NOMO-1 treated with DMSO at 0.1 percent for 48 hours (cell line): ENCODE measurements at regions not wholly inside any gene's neighbourhood (a gene's known extent, or its start where the extent isn't known, plus 50 kb on each side); places are given as distances from the start of the nearest gene placed in this dataset.

Source experiments
- DNase-seq: peaks from one replicate; lab custom pipeline; 2025; ENCODE audit not compliant: unreplicated experiment; lab: John Stamatoyannopoulos, UW

GRCh38 chr4:125679989-125680388, 365.2 kb downstream of the FAT4 start:
- no peak for DNase-seq

- DNase-seq, result no peak
These were observed 366.5 kb downstream of the FAT4 start for GRCh38 chr4:125681240-125681639.

- DNase-seq, result no peak
These were observed 368.0 kb downstream of the FAT4 start for GRCh38 chr4:125682730-125683129.

DNA sequence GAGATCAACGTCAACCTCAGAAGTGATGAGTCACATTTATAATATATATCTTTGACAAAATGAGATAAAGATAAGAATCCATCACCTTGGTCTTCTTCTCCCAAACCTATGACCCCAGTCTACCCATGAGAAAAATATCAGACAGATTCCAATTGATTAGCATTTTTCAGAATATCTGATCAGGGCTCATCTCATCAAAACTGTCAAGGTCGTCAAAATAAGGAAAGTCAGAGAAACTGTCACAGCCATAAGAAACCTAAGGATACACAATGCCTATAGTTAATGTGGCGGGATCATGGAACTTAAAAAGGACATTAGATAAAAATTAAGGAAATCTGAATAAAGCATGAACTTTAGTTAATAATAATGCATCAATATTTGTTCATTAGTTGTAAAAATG, 374.1 kb downstream of the FAT4 start:
- DNase-seq, result no peak

DNA sequence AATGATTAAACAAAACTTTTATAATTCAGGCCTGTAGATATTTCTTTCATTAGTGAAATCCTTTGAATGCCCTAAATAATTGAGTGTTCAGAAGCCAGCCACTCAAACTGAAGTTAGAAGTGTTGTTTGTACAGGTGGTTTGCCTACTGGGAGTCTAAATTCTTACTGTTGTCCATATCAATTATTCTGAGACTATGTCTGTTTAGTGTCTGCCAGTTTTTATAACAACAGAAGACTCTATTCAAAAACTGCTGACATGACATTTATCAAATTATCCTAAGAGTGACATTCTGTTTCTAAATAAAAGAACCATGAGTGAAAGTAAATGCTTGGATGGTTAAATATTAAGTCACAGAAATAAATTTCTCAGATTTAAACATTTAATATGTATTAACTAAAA, 375.1 kb downstream of the FAT4 start:
- DNase-seq, result no peak

GRCh38 chr4:125693228-125693627, 378.5 kb downstream of the FAT4 start:
- DNase-seq, result no peak

DNA sequence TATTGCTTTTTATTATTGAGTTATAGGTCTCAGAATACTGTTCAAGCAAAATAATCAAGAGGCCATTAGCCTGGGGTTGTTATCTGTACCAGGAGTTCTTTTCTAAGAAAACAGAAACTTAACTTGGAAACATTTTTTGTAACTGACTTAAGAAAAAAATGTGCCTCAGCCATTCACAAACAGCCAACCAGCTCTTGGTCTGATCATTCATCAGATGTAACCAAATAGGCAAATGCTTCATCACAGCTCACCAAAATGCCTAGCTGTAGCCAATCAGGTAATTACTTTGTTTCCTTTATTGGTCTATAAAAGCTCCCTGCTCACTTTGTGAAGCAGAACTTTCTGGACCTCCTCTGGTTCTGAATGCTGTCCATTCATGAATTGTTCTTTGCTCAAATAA, 387.7 kb downstream of the FAT4 start:
- no peak for DNase-seq

DNA sequence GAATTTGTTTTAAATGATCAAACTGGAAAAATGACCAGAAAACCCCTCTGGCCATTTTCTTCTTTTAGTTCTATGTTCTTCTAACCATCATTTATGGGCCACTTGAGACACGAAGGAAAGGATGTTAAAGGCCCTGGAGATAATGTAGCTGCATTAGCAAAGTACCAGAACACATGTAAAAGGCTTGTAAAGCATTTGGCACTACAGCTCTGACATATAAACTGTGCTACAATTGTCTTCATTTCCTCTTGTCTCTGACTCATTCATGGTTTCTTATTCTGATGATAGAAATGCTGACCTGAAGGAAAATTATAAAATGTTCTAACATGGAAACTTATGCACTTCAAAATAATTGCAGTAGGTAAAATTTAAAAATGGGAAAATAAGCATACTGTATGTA, 388.7 kb downstream of the FAT4 start:
- DNase-seq, result no peak

- DNase-seq, result no peak
These were observed 390.0 kb downstream of the FAT4 start for GRCh38 chr4:125704726-125705125.

GRCh38 chr4:125705681-125706080, 390.9 kb downstream of the FAT4 start:
- no peak for DNase-seq

DNA sequence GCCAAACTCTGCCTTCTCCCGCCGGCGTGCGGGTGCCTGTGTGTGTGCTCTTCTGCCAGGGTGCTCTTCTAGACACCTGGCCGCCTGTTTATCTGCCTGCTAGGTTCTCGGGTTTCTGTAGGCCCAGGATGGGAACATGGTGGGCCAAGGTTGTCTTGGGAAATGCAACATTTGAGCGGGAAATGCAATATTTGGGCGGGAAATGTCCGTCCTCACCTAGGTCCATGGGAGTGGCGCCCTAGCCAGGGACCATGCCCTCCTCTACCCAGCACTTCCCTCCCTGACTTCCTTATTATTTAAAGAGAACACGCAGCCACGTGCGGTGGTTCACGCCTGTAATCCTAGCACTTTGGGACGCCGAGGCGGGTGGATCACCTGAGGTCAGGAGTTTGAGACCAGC, 392.6 kb downstream of the FAT4 start:
- DNase-seq, result no peak

DNA sequence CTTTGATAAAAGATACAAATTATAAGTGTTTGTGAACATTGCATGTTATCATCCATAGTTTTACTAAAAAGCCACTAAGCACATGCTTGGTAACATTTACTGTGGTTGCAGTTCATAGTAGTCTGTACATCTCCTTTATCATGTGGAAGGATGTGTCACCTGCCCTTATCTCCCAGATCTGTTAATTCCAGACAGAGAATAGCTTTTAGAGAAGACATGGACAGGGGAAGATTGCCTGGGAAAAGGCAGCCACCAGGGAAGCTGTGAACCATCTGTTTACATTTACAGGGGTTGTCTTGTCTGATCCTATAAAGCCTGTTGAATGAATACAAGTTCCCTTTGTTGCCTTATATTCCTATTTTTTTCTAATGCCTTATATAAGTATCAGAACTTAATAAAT, 396.0 kb downstream of the FAT4 start:
- no peak for DNase-seq

GRCh38 chr4:125714049-125714448, 399.3 kb downstream of the FAT4 start:
- no peak for DNase-seq

GRCh38 chr4:125714845-125715244, 400.1 kb downstream of the FAT4 start:
- DNase-seq, result no peak

DNA sequence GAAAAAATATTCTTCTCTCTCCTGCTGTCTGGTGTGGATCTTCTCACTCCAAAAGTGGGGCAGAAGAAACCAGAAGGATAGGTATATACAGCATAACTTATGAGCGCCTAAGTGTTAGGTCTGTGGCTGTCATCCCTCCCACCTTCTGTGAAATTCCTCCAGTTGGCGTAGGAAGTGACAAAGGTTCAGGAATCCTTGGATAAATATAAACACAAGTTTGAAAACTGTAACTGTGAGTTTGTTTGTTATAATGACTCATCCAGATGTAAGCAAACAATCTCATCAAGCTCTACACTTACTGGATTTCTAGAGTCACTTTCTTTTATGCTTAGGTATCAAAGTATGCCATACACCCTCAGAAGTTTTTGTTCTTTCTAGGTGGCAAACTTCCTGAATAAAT, 405.2 kb downstream of the FAT4 start:
- no peak for DNase-seq

DNA sequence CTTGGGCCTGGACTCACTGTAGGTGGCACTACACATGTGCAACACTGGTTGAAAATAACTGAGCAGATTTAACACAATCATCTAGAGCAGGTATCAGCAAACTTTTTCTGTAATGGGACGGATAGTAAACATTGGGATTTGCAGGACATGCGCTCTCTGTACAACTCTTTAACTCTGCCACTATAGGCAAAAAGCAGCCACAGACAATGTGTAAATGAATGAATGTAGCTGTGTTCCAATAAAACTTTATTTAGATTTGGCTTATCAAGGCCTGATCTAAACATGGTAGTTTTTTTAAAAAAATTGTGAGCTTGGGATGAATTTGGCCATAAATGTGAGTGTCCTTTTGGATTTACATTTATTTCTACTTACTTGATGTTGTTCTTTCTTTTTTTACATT, 407.3 kb downstream of the FAT4 start:
- DNase-seq, result no peak

DNA sequence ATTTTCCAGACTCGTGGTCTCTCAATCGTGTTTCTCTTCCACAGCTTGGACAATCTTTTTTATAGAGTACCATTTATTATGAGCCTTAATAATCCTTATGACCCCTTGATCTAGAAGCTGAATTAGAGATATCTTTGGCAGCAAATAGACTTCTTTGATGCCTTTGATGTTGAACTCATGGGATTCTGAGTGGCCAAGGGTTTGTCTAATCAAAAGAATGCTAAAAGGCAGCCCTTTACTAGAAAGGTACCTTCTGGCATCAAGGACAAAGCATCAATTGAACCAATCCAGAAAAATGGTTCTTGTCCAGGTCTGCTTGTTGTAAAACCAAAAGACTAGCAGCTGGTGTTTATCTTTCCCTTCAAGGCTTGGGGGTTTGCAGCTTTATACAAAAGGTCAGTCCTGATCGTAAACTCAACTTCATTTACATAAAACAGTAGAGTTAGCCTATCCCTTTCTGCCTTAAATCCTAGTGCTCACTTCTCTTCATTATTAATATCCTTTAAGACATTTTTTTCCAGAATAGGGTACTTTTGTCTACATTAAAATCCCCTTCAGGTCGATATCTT, 411.3 kb downstream of the FAT4 start:
- no peak for DNase-seq

DNA sequence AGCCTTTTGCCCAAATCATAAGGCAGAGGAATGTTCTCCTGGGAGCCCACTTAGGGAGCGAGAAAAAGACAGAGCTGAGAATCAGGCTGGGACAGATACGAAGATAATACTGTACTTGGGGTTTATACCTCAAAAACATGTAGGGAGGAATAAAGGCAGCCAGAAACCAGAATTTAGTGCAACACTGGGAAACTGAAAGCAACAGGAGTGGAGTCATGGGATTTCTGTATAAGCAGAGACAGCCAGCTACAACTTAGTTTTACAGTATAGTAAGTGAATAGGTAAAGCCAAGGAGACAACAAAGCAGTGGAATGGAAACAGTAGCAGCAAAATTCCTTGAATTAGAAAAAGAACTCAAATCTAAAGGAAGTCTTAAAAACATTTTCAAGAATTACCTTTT, 413.2 kb downstream of the FAT4 start:
- no peak for DNase-seq

DNA sequence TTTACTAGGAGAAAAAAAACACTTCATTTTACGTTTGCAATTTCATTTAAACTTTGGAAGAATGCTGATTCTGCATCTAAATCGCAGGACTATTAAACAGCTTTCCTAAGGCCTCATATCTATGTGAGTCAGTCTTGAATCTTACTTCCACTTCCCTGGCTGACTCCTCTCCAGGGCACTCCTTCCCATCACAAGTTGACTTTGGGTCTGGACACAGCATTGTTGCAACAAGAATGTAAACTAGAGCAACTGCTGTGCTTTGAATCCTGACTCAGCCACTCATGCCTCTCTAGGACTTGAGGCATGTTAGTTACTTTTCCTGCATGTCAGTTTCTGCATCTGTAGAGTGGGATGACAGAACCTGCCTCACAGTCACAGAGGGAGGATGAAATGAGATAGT, 413.8 kb downstream of the FAT4 start:
- no peak for DNase-seq

- DNase-seq, result no peak
These were observed 414.4 kb downstream of the FAT4 start for GRCh38 chr4:125729171-125729570.

GRCh38 chr4:125732632-125733031, 417.9 kb downstream of the FAT4 start:
- DNase-seq, result no peak

DNA sequence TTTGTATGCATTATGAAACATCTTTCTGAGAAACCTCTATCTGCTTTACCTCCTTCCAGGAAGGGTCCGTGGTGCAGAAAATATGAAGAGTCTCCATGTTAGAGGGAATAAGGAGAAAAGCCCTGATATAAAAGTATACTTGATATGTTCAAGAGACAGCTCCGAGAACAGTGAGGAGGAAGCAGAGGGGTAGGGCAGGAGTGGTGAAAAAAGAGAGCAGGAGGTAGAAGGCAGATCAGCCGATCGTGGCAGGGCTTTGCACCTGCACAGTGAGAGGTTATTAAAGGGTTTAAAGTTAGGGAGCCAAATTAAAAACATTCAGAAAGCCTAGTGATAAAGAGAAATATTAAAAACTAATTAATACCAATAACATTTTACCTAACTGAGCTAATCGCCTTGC, 419.7 kb downstream of the FAT4 start:
- no peak for DNase-seq

GRCh38 chr4:125735102-125735501, 420.3 kb downstream of the FAT4 start:
- no peak for DNase-seq

DNA sequence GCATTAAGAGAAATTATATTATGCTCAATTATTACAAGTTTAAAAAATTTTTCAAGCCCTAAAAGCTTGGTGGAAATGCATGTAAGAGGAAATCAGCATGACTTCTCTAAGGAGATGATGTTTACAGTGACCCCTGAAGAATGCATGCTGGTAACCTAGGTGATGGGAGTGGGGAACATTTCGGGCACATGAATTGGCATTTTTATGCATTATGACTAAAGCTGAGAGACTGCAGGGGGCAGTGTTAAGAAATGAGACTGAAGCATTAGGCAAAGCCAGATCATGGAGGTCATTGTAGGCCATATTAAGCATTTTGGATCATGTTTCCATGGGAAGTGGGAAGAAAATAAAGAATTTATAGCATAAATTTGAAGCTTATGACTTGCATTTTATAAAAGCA, 421.3 kb downstream of the FAT4 start:
- no peak for DNase-seq
